Erythroblast (primary cell): ENCODE measurements at regions not wholly inside any gene's neighbourhood (a gene's known extent, or its start where the extent isn't known, plus 50 kb on each side); places are given as distances from the start of the nearest gene placed in this dataset.

Experiments used
- DNase-seq, 2 experiments: peaks; one replicate each; lab custom pipeline; 2025; lab: John Stamatoyannopoulos, UW
- GATA1 ChIP-seq: IDR thresholded peaks from 2 replicates; pipeline ENCODE4 v1.6.1; 2011; ENCODE audit warnings: low read depth, mild to moderate bottlenecking, control low read depth, low read length, moderate library complexity
- POLR2A ChIP-seq: IDR thresholded peaks from 2 replicates; pipeline ENCODE4 v1.6.1; 2011; ENCODE audit warnings: mild to moderate bottlenecking, low read length

GRCh38 chr18:57920036-57920435, 116.9 kb upstream of the ATP8B1 start:
- DNase-seq: no peak
- no peak for TF ChIP-seq GATA1
- no peak for TF ChIP-seq POLR2A

GRCh38 chr18:57918601-57919000, 115.5 kb upstream of the ATP8B1 start:
- DNase-seq: no peak
- TF ChIP-seq POLR2A: no peak
- no peak for TF ChIP-seq GATA1

GRCh38 chr18:57916684-57917083, 113.6 kb upstream of the ATP8B1 start:
- no peak for DNase-seq

GRCh38 chr18:57915865-57916582, 112.9 kb upstream of the ATP8B1 start:
- DNase-seq: no peak

More at GRCh38 chr18:57916684-57917083, 113.6 kb upstream of the ATP8B1 start:
- no peak for TF ChIP-seq GATA1
- TF ChIP-seq POLR2A: no peak

GRCh38 chr18:57915248-57915647, 112.1 kb upstream of the ATP8B1 start:
- DNase-seq: no peak
- TF ChIP-seq GATA1 (no peak), POLR2A (no peak)

More at GRCh38 chr18:57915865-57916582, 112.9 kb upstream of the ATP8B1 start:
- TF ChIP-seq POLR2A: no peak
- no peak for TF ChIP-seq GATA1

GRCh38 chr18:57913686-57914085, 110.6 kb upstream of the ATP8B1 start:
- TF ChIP-seq POLR2A (no peak), GATA1 (no peak)

GRCh38 chr18:57910817-57911216, 107.7 kb upstream of the ATP8B1 start:
- TF ChIP-seq GATA1 (no peak), POLR2A (no peak)
- DNase-seq: peak; percentile 36 to 65

More at GRCh38 chr18:57913686-57914085, 110.6 kb upstream of the ATP8B1 start:
- no peak for DNase-seq

GRCh38 chr18:57910134-57910533, 107.0 kb upstream of the ATP8B1 start:
- DNase-seq: no peak
- TF ChIP-seq POLR2A (no peak), GATA1 (no peak)

GRCh38 chr18:57909620-57910019, 106.5 kb upstream of the ATP8B1 start:
- DNase-seq: no peak
- no peak for TF ChIP-seq GATA1

- TF ChIP-seq GATA1 (no peak), POLR2A (no peak)
These were observed 105.0 kb upstream of the ATP8B1 start for GRCh38 chr18:57908092-57908491.

GRCh38 chr18:57907550-57907949, 104.4 kb upstream of the ATP8B1 start:
- DNase-seq: no peak

More at GRCh38 chr18:57908092-57908491, 105.0 kb upstream of the ATP8B1 start:
- no peak for DNase-seq

GRCh38 chr18:57906852-57907251, 103.7 kb upstream of the ATP8B1 start:
- TF ChIP-seq GATA1 (no peak), POLR2A (no peak)
- DNase-seq: no peak

More at GRCh38 chr18:57907550-57907949, 104.4 kb upstream of the ATP8B1 start:
- TF ChIP-seq GATA1 (no peak), POLR2A (no peak)

- no peak for DNase-seq
- no peak for TF ChIP-seq POLR2A
- TF ChIP-seq GATA1: no peak
These were observed 101.4 kb upstream of the ATP8B1 start for GRCh38 chr18:57904535-57904934.

- no peak for TF ChIP-seq POLR2A
- TF ChIP-seq GATA1: no peak
- DNase-seq: no peak
These were observed 99.6 kb upstream of the ATP8B1 start for GRCh38 chr18:57902721-57903120.
